ENCODE measurements at regions not wholly inside any gene's neighbourhood (a gene's known extent, or its start where the extent isn't known, plus 50 kb on each side); places are given as distances from the start of the nearest gene placed in this dataset.

DNA sequence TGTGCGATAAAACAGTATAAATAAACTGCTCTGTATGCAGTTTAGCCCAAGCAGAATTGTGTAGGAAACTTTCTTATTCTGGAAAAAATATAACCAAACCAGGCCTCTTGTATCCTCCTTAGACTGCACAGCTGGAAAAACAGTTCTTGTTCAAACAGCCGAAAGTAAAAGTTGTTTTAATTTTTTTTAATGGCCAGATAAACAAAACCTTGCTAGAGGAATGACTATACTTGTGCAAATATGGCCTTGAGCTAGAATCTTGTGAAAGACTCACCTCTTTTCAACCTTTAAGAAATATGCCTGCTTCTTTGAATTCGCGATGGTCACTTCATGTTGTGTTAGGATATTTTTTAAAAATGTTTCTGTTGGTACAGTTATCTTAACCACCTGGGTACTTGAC lies 114.5 kb upstream of the MAF start:
- POLR2A ChIA-PET = no interaction called here

GRCh38 chr16:79714440-79714839 lies 113.9 kb upstream of the MAF start:
- Histone ChIP-seq H3K4me3 (ENCODE audit: low read depth, low read length) (no peak overlapping the region), H3K27me3 (ENCODE audit: control insufficient read depth, insufficient read depth, low read length) (no peaks in the 10 kb centered on the region), H3K36me3 (ENCODE audit: control insufficient read depth, insufficient read depth, low read length) (no peaks in the 10 kb centered on the region)
- ChIA-PET CTCF (interaction anchor here (0.8 to 1.2 kb wide), 2 partner anchors 10 to 112 kb away, joined by 3 to 4 read pairs; no protein-coding TSS in a partner anchor), POLR2A (no interaction called here)
- TF ChIP-seq, protein P1, sequence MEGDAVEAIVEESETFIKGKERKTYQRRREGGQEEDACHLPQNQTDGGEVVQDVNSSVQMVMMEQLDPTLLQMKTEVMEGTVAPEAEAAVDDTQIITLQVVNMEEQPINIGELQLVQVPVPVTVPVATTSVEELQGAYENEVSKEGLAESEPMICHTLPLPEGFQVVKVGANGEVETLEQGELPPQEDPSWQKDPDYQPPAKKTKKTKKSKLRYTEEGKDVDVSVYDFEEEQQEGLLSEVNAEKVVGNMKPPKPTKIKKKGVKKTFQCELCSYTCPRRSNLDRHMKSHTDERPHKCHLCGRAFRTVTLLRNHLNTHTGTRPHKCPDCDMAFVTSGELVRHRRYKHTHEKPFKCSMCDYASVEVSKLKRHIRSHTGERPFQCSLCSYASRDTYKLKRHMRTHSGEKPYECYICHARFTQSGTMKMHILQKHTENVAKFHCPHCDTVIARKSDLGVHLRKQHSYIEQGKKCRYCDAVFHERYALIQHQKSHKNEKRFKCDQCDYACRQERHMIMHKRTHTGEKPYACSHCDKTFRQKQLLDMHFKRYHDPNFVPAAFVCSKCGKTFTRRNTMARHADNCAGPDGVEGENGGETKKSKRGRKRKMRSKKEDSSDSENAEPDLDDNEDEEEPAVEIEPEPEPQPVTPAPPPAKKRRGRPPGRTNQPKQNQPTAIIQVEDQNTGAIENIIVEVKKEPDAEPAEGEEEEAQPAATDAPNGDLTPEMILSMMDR (IDR thresholded peaks at IDR 0.05; ENCODE audit: insufficient read depth, low read depth, low read length) = no peak
- no peak for DNase-seq (ENCODE audit: low read depth)

More for the DNA sequence above, 114.5 kb upstream of the MAF start:
- CTCF ChIA-PET = interaction anchor here (0.5 to 1.2 kb wide), 2 partner anchors 10 to 113 kb away, joined by 3 to 4 read pairs; no protein-coding TSS in a partner anchor
- Histone ChIP-seq H3K4me3 (ENCODE audit: low read depth, low read length) (no peak overlapping the region), H3K36me3 (ENCODE audit: control insufficient read depth, insufficient read depth, low read length) (no peaks in the 10 kb centered on the region), H3K27me3 (ENCODE audit: control insufficient read depth, insufficient read depth, low read length) (no peaks in the 10 kb centered on the region)
- DNase-seq (ENCODE audit: low read depth) = no peak
- TF ChIP-seq, protein P1 (IDR thresholded peaks at IDR 0.05; ENCODE audit: insufficient read depth, low read depth, low read length) = no peak

GRCh38 chr16:79713609-79714309 lies 113.2 kb upstream of the MAF start:
- ChIA-PET CTCF (interaction anchor here (0.8 kb wide), 1 partner anchor 10 kb away, joined by 3 read pairs; no protein-coding TSS in a partner anchor), POLR2A (no interaction called here)
- Histone ChIP-seq H3K4me3 (ENCODE audit: low read depth, low read length) (no peak overlapping the region), H3K36me3 (ENCODE audit: control insufficient read depth, insufficient read depth, low read length) (no peaks in the 10 kb centered on the region), H3K27me3 (ENCODE audit: control insufficient read depth, insufficient read depth, low read length) (no peaks in the 10 kb centered on the region)
- DNase-seq (ENCODE audit: low read depth) = no peak
- TF ChIP-seq, protein P1 (IDR thresholded peaks at IDR 0.05; ENCODE audit: insufficient read depth, low read depth, low read length) = no peak

GRCh38 chr16:79712276-79712675 lies 111.7 kb upstream of the MAF start:
- TF ChIP-seq, protein P1 (IDR thresholded peaks at IDR 0.05; ENCODE audit: insufficient read depth, low read depth, low read length) = no peak
- no peak for DNase-seq (ENCODE audit: low read depth)
- Histone ChIP-seq H3K36me3 (ENCODE audit: control insufficient read depth, insufficient read depth, low read length) (no peaks in the 10 kb centered on the region), H3K27me3 (ENCODE audit: control insufficient read depth, insufficient read depth, low read length) (no peaks in the 10 kb centered on the region), H3K4me3 (ENCODE audit: low read depth, low read length) (no peak overlapping the region)
- ChIA-PET POLR2A (no interaction called here), CTCF (no interaction called here)

- TF ChIP-seq, protein P1 (IDR thresholded peaks at IDR 0.05; ENCODE audit: insufficient read depth, low read depth, low read length) = no peak
- H3K27me3 ChIP-seq (ENCODE audit: control insufficient read depth, insufficient read depth, low read length) = no peaks in the 10 kb centered on the region
- H3K4me3 ChIP-seq (ENCODE audit: low read depth, low read length) = no peak overlapping the region
- ChIA-PET CTCF (no interaction called here), POLR2A (no interaction called here)
- H3K36me3 ChIP-seq (ENCODE audit: control insufficient read depth, insufficient read depth, low read length) = no peaks in the 10 kb centered on the region
- no peak for DNase-seq (ENCODE audit: low read depth)
These were observed 107.3 kb upstream of the MAF start for GRCh38 chr16:79707876-79708275.

Data from BJ (cell line).